CD8-positive, alpha-beta memory T cell (primary cell): ENCODE measurements at regions not wholly inside any gene's neighbourhood (a gene's known extent, or its start where the extent isn't known, plus 50 kb on each side); places are given as distances from the start of the nearest gene placed in this dataset.
"Not testable (repeated sequence)": the region's sequence is repeated elsewhere in the genome, so short reads cannot be mapped to it uniquely, and the experiment has no call there.

Experiments used
- CTCF ChIA-PET: fragments of 350-600 bp; sonication (Branson Sonifier 250); formaldehyde crosslinking; loops from one replicate; lab custom pipeline; 2021; ENCODE audit warnings: antibody characterized with exemption; lab: Charles Lee
- POLR2A ChIA-PET: fragments of 350-600 bp; sonication (Branson Sonifier 250); formaldehyde crosslinking; loops from one replicate; lab custom pipeline; 2021; ENCODE audit warnings: antibody characterized with exemption; lab: Charles Lee
- DNase-seq, 5 donors: peaks; one replicate each; pipeline versions ENCODE4 v3.0.0 to v3.0.0-alpha.2; 2020 to 2022; ENCODE audit warnings: mixed read lengths in 1 of 5
- H3K27ac ChIP-seq: one replicate; pipeline ENCODE4 v1.7.0; 2013; ENCODE audit warnings: low read depth, mild to moderate bottlenecking, low read length, moderate library complexity
- H3K27me3 ChIP-seq: 2 replicates; pipeline ENCODE4 v1.7.0; 2013; ENCODE audit warnings: low read length, mild to moderate bottlenecking; ENCODE audit not compliant: insufficient read depth, poor library complexity, severe bottlenecking
- H3K36me3 ChIP-seq: 2 replicates; pipeline ENCODE4 v1.7.0; 2013; ENCODE audit warnings: mild to moderate bottlenecking, low read length, moderate library complexity; ENCODE audit not compliant: insufficient read depth
- H3K4me1 ChIP-seq: 2 replicates; pipeline ENCODE4 v1.7.0; 2013; ENCODE audit warnings: mild to moderate bottlenecking, low read length, moderate library complexity; ENCODE audit not compliant: insufficient read depth
- H3K4me3 ChIP-seq: 2 replicates; pipeline ENCODE4 v1.7.0; 2013; ENCODE audit warnings: mild to moderate bottlenecking, low read length
- H3K9me3 ChIP-seq: 2 replicates; pipeline ENCODE4 v1.7.0; 2013; ENCODE audit warnings: mild to moderate bottlenecking, low read length
- H3K27ac Mint-ChIP-seq, 8 donors: one replicate each; pipeline ENCODE4 v1.8.0; 2020 to 2021; ENCODE audit warnings: mixed read lengths in 8 of 8, mild to moderate bottlenecking in 6 of 8, inconsistent platforms in 3 of 8, moderate library complexity in 3 of 8
- H3K27me3 Mint-ChIP-seq, 2 donors: one replicate each; pipeline ENCODE4 v1.8.0; 2020 to 2021; ENCODE audit warnings: mixed read lengths in 2 of 2, mild to moderate bottlenecking in 1 of 2, moderate library complexity in 1 of 2
- H3K36me3 Mint-ChIP-seq, 3 donors: one replicate each; pipeline ENCODE4 v1.8.0; 2020 to 2021; ENCODE audit warnings: mixed read lengths in 3 of 3, inconsistent platforms in 1 of 3, mild to moderate bottlenecking in 1 of 3
- H3K4me1 Mint-ChIP-seq, 3 donors: one replicate each; pipeline ENCODE4 v1.8.0; 2020 to 2021; ENCODE audit warnings: mixed read lengths in 3 of 3, inconsistent platforms in 1 of 3, mild to moderate bottlenecking in 1 of 3
- H3K4me3 Mint-ChIP-seq, 7 donors: one replicate each; pipeline ENCODE4 v1.8.0; 2020 to 2021; ENCODE audit warnings: mixed read lengths in 7 of 7, mild to moderate bottlenecking in 6 of 7, moderate library complexity in 4 of 7, inconsistent platforms in 2 of 7
- H3K9me3 Mint-ChIP-seq, 5 donors: one replicate each; pipeline ENCODE4 v1.8.0; 2020 to 2022; ENCODE audit warnings: mixed read lengths in 5 of 5, mild to moderate bottlenecking in 3 of 5, moderate library complexity in 2 of 5, inconsistent platforms in 1 of 5

GRCh38 chr7:131681961-131682360, 125.5 kb upstream of the PODXL start:
- H3K4me3 ChIP-seq, result no peak overlapping the region
- H3K27me3 ChIP-seq, result no peaks in the 10 kb centered on the region
- H3K27ac Mint-ChIP-seq, result no peak overlapping the region
- H3K27ac ChIP-seq, result no peak overlapping the region
- no peaks in the 10 kb centered on the region for H3K9me3 ChIP-seq
- no peaks in the 10 kb centered on the region for H3K36me3 Mint-ChIP-seq
- no peaks in the 10 kb centered on the region for H3K36me3 ChIP-seq
- H3K4me3 Mint-ChIP-seq, result no peak overlapping the region
- CTCF ChIA-PET, result interaction anchor here (1.3 kb wide), 1 partner anchor 8 kb away, joined by 3 read pairs; no protein-coding TSS in a partner anchor
- POLR2A ChIA-PET, result no interaction called here
- peaks cover 0 to 5% (median 1%) of the 10 kb centered on the region in 5 donors for H3K9me3 Mint-ChIP-seq
- H3K4me1 ChIP-seq, result no peaks in the 10 kb centered on the region
- no peaks in the 10 kb centered on the region for H3K4me1 Mint-ChIP-seq
- H3K27me3 Mint-ChIP-seq, result peaks cover 22 to 51% of the 10 kb centered on the region in 2 donors
- no peak for DNase-seq

GRCh38 chr7:131679071-131679470, 122.6 kb upstream of the PODXL start:
- peaks cover 17 to 60% of the 10 kb centered on the region in 2 donors for H3K27me3 Mint-ChIP-seq
- H3K27ac Mint-ChIP-seq, H3K4me3 Mint-ChIP-seq, H3K36me3 Mint-ChIP-seq, DNase-seq, H3K9me3 Mint-ChIP-seq, H3K27me3 ChIP-seq, H3K4me3 ChIP-seq, H3K9me3 ChIP-seq, H3K4me1 ChIP-seq, H3K36me3 ChIP-seq, H3K4me1 Mint-ChIP-seq, POLR2A ChIA-PET, H3K27ac ChIP-seq: not testable (repeated sequence)
- CTCF ChIA-PET, result interaction anchor here (1.4 kb wide), 1 partner anchor 10 kb away, joined by 4 read pairs; no protein-coding TSS in a partner anchor

- H3K4me1 Mint-ChIP-seq, H3K27ac ChIP-seq, H3K9me3 Mint-ChIP-seq, DNase-seq, H3K36me3 ChIP-seq, H3K4me1 ChIP-seq, H3K27ac Mint-ChIP-seq, H3K4me3 ChIP-seq, H3K4me3 Mint-ChIP-seq, CTCF ChIA-PET, H3K27me3 ChIP-seq, H3K9me3 ChIP-seq, POLR2A ChIA-PET, H3K36me3 Mint-ChIP-seq: not testable (repeated sequence)
- H3K27me3 Mint-ChIP-seq, result peaks cover 6 to 60% of the 10 kb centered on the region in 2 donors
Observed at GRCh38 chr7:131676850-131677249, 120.4 kb upstream of the PODXL start.

GRCh38 chr7:131674131-131674530, 117.7 kb upstream of the PODXL start:
- CTCF ChIA-PET, result no interaction called here
- H3K4me1 Mint-ChIP-seq, result no peaks in the 10 kb centered on the region
- Histone ChIP-seq H3K27me3 (no peaks in the 10 kb centered on the region), H3K36me3 (no peaks in the 10 kb centered on the region), H3K27ac (no peak overlapping the region), H3K9me3 (no peaks in the 10 kb centered on the region), H3K4me1 (no peaks in the 10 kb centered on the region), H3K4me3 (no peak overlapping the region)
- peaks cover 0 to 2% (median 0%) of the 10 kb centered on the region in 5 donors for H3K9me3 Mint-ChIP-seq
- H3K4me3 Mint-ChIP-seq, result no peak overlapping the region
- POLR2A ChIA-PET, result no interaction called here
- H3K27ac Mint-ChIP-seq, result no peak overlapping the region
- H3K36me3 Mint-ChIP-seq, result no peaks in the 10 kb centered on the region
- peaks cover 12 to 65% of the 10 kb centered on the region in 2 donors for H3K27me3 Mint-ChIP-seq
- DNase-seq, result no peak

- Mint-ChIP-seq H3K4me1 (no peaks in the 10 kb centered on the region), H3K4me3 (no peak overlapping the region), H3K27me3 (peaks cover 14 to 64% of the 10 kb centered on the region in 2 donors), H3K9me3 (peaks cover 0 to 2% (median 0%) of the 10 kb centered on the region in 5 donors), H3K36me3 (no peaks in the 10 kb centered on the region), H3K27ac (no peak overlapping the region)
- ChIA-PET CTCF (no interaction called here), POLR2A (no interaction called here)
- no peak overlapping the region for H3K27ac ChIP-seq
- no peaks in the 10 kb centered on the region for H3K27me3 ChIP-seq
- H3K4me3 ChIP-seq, result no peak overlapping the region
- H3K4me1 ChIP-seq, result no peaks in the 10 kb centered on the region
- no peaks in the 10 kb centered on the region for H3K9me3 ChIP-seq
- H3K36me3 ChIP-seq, result no peaks in the 10 kb centered on the region
- no peak for DNase-seq
Observed at GRCh38 chr7:131673576-131673975, 117.1 kb upstream of the PODXL start.

- DNase-seq, result no peak
- Histone ChIP-seq H3K4me3 (no peak overlapping the region), H3K36me3 (no peaks in the 10 kb centered on the region), H3K4me1 (no peaks in the 10 kb centered on the region), H3K27me3 (no peaks in the 10 kb centered on the region), H3K27ac (no peak overlapping the region), H3K9me3 (no peaks in the 10 kb centered on the region)
- POLR2A ChIA-PET, result no interaction called here
- peaks cover 16 to 59% of the 10 kb centered on the region in 2 donors for H3K27me3 Mint-ChIP-seq
- no peak overlapping the region for H3K4me3 Mint-ChIP-seq
- no peaks in the 10 kb centered on the region for H3K4me1 Mint-ChIP-seq
- CTCF ChIA-PET, result no interaction called here
- no peaks in the 10 kb centered on the region for H3K36me3 Mint-ChIP-seq
- H3K27ac Mint-ChIP-seq, result no peak overlapping the region
- peaks cover 0 to 4% (median 0%) of the 10 kb centered on the region in 5 donors for H3K9me3 Mint-ChIP-seq
Observed at GRCh38 chr7:131670406-131670805, 114.0 kb upstream of the PODXL start.

GRCh38 chr7:131667699-131668098, 111.3 kb upstream of the PODXL start:
- Histone ChIP-seq H3K27ac (no peak overlapping the region), H3K9me3 (no peaks in the 10 kb centered on the region), H3K4me3 (no peak overlapping the region), H3K27me3 (no peaks in the 10 kb centered on the region), H3K4me1 (no peaks in the 10 kb centered on the region), H3K36me3 (no peaks in the 10 kb centered on the region)
- no peak for DNase-seq
- CTCF ChIA-PET, result interaction anchor here (0.6 to 1.0 kb wide), 2 partner anchors 13 to 22 kb away, joined by 3 read pairs; no protein-coding TSS in a partner anchor
- Mint-ChIP-seq H3K9me3 (peaks cover 0 to 4% (median 0%) of the 10 kb centered on the region in 5 donors), H3K27ac (no peak overlapping the region), H3K4me1 (no peaks in the 10 kb centered on the region), H3K4me3 (no peak overlapping the region), H3K27me3 (peaks cover 18 to 45% of the 10 kb centered on the region in 2 donors), H3K36me3 (no peaks in the 10 kb centered on the region)
- POLR2A ChIA-PET, result no interaction called here

- no peaks in the 10 kb centered on the region for H3K36me3 Mint-ChIP-seq
- CTCF ChIA-PET, result interaction anchor here (2.3 kb wide), 1 partner anchor 10 kb away, joined by 7 read pairs; no protein-coding TSS in a partner anchor
- no peak for DNase-seq
- Histone ChIP-seq H3K9me3 (no peaks in the 10 kb centered on the region), H3K27me3 (no peaks in the 10 kb centered on the region), H3K27ac (no peak overlapping the region), H3K4me1 (no peaks in the 10 kb centered on the region), H3K4me3 (no peak overlapping the region), H3K36me3 (no peaks in the 10 kb centered on the region)
- H3K4me3 Mint-ChIP-seq, result no peak overlapping the region
- H3K27ac Mint-ChIP-seq, result no peak overlapping the region
- POLR2A ChIA-PET, result no interaction called here
- H3K4me1 Mint-ChIP-seq, result no peaks in the 10 kb centered on the region
- H3K27me3 Mint-ChIP-seq, result peaks cover 12 to 25% of the 10 kb centered on the region in 2 donors
- H3K9me3 Mint-ChIP-seq, result peaks cover 0 to 4% (median 0%) of the 10 kb centered on the region in 5 donors
Observed at GRCh38 chr7:131665021-131665420, 108.6 kb upstream of the PODXL start.
